GM23248 (cell line): ENCODE measurements at regions not wholly inside any gene's neighbourhood (a gene's known extent, or its start where the extent isn't known, plus 50 kb on each side); places are given as distances from the start of the nearest gene placed in this dataset.

Source experiments
- EZH2 ChIP-seq: fragments of 200-600 bp; sonication (generic); IDR thresholded peaks from 2 replicates; pipeline ENCODE4 v1.6.1; 2018; ENCODE audit warnings: antibody characterized with exemption, mild to moderate bottlenecking; ENCODE audit not compliant: insufficient read depth, poor library complexity, severe bottlenecking
- EZH2phosphoT487 ChIP-seq: fragments of 200-600 bp; sonication (generic); IDR thresholded peaks from 2 replicates; pipeline ENCODE4 v1.6.1; 2018; ENCODE audit warnings: antibody characterized with exemption, moderate library complexity, mild to moderate bottlenecking, low read depth; ENCODE audit not compliant: insufficient read depth

DNA sequence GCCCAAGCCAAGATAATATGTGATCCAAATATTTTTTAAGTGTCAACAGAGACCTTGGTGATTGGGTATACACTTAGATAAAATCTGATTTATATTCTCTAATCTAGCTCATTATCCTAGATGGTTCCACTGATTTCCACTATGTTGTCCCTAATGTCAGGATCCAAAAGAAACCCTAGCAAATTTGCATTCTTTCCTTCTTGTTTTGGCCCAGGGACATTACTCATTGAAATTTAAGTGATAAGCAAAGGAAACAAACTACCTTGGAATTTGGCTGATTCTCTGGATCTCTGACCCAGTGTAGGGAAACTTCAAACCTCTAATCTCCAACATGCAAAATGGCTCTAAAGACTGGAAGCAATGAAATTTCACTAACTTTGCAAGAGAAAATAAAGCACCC, 179.8 kb upstream of the MEIS1 start:
- TF ChIP-seq EZH2 (no peak), EZH2phosphoT487 (no peak)
